Fibroblast of pulmonary artery (primary cell): ENCODE measurements at regions not wholly inside any gene's neighbourhood (a gene's known extent, or its start where the extent isn't known, plus 50 kb on each side); places are given as distances from the start of the nearest gene placed in this dataset.

ENCODE experiments used
- DNase-seq: peaks from one replicate; pipeline ENCODE4 v3.0.0-alpha.2; 2010; ENCODE audit warnings: low read depth
- H3K4me3 ChIP-seq: replicated peaks from 2 replicates; pipeline ENCODE4 v1.5.1; 2011; ENCODE audit warnings: low read depth, mild to moderate bottlenecking, control low read depth, low read length, moderate library complexity
- TF ChIP-seq, protein P1 (sequence below): IDR thresholded peaks from 2 replicates; pipeline ENCODE4 v1.5.1; 2011; ENCODE audit warnings: mild to moderate bottlenecking, control low read depth, low read length, inconsistent platforms; ENCODE audit errors: missing control alignments

DNA sequence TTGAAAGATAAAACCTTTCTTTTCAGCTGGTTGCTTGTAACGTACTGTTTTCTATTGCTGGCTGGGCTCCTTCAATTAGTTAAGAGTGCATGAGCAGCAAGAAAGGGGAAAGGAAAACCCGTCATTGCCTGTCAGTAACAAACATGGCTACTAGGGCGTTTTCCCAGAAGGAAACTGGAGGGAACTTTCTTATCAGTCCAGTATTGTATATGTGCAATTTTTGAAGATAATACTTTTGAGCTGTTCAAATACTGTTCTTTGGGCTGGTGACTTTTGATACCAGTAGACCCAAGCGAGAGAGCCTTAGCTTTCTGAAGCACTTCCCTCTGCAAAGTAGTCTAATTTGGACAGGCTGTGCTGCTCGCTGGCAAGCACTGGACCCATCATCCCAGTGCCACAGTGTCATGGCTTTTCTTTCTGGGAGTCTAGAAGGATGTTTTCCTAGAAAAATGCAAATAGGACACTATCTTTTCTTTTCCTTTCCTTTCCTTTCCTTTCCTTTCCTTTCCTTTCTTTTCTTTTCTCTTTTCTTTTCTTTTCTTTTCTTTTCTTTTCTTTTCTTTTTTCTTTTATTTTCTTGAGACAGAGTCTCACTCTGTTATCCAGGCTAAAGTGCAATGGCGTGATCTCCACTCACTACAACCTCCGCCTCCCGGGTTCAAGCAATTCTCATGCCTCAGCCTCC is 149.9 kb upstream of the SMIM23 start:
- TF ChIP-seq, protein P1, sequence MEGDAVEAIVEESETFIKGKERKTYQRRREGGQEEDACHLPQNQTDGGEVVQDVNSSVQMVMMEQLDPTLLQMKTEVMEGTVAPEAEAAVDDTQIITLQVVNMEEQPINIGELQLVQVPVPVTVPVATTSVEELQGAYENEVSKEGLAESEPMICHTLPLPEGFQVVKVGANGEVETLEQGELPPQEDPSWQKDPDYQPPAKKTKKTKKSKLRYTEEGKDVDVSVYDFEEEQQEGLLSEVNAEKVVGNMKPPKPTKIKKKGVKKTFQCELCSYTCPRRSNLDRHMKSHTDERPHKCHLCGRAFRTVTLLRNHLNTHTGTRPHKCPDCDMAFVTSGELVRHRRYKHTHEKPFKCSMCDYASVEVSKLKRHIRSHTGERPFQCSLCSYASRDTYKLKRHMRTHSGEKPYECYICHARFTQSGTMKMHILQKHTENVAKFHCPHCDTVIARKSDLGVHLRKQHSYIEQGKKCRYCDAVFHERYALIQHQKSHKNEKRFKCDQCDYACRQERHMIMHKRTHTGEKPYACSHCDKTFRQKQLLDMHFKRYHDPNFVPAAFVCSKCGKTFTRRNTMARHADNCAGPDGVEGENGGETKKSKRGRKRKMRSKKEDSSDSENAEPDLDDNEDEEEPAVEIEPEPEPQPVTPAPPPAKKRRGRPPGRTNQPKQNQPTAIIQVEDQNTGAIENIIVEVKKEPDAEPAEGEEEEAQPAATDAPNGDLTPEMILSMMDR = no peak
- no peak overlapping the region for H3K4me3 ChIP-seq
- no peak for DNase-seq

DNA sequence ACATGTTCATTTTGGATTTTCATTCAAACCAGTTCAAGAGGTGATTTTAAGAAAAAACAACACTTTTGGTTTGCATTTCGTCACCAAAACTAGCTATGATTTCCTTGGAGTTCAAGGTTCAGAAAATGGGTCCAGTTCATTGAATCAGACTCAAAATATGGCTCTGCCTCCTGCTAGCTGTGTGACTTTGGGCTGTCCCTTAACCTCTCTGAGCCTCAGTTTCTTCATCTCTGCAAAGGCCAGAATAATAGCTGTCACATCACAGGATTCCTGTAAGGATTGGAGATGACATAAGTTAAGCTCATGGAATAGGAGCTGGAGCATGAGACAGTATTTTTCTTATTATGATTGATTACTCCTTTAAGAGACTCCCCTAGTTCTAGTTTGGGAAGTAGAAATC is 147.8 kb upstream of the SMIM23 start:
- TF ChIP-seq, protein P1 = no peak
- no peak overlapping the region for H3K4me3 ChIP-seq
- no peak for DNase-seq

DNA sequence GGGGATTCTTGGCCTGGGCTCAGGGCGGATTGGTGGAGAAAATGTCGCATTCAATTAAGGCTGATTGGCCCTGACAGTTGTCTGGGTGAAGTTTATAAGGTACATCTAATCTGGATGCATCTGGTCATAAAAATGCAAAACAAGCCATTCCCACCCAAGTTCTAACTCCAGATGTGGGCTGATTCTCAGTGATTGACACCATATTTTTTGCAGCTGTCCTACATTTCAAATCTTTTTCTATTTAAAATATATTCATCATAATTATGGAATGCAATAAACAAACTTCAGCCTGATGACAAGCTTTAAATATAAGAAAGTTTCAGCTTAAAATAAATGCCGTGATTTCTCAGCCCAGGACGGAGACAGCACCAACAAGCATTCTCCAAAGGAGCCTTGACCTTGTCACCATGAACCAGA is 146.4 kb upstream of the SMIM23 start:
- TF ChIP-seq, protein P1 = no peak
- no peak overlapping the region for H3K4me3 ChIP-seq
- no peak for DNase-seq

DNA sequence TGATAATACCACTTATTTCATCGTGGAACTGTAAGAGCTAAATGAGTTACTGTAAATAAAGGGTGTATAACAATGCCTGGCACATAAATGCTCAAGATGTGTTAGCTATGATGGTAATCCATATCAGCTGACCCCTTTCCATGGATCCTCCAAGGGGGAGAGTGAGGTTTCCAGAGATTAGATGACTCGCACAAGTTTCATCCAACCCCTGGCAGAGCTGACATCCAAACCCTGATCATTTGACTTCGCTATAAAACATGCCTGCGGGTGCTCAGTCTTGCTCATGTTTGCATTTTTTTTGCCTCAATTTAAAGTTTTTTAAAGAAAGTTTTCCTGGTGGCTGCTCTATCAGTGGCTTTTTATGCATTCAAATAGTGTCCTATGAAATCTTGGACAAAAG is 145.7 kb upstream of the SMIM23 start:
- DNase-seq = no peak
- TF ChIP-seq, protein P1 = no peak

DNA sequence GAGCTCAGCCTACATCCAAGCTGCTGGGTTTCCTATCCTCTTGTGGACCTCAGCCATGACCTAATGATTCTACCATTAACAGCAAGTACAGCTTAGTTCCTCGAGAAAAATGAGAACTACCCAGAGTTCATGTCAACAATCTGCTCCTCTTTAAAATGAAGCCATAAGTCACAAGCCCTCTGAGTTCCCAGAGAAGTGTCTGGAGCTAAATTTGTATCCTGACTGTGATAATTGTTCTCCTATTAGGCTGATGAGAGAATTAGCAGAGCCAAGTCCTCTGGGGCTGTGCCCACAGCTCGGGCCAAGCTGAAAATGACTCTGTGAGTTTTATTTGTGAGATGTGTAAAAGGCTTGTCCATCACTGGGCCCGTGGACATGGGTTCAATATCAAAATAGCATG is 145.1 kb upstream of the SMIM23 start:
- TF ChIP-seq, protein P1 = no peak
- DNase-seq = no peak
- no peak overlapping the region for H3K4me3 ChIP-seq

More for the DNA sequence above, 145.7 kb upstream of the SMIM23 start:
- H3K4me3 ChIP-seq = no peak overlapping the region

DNA sequence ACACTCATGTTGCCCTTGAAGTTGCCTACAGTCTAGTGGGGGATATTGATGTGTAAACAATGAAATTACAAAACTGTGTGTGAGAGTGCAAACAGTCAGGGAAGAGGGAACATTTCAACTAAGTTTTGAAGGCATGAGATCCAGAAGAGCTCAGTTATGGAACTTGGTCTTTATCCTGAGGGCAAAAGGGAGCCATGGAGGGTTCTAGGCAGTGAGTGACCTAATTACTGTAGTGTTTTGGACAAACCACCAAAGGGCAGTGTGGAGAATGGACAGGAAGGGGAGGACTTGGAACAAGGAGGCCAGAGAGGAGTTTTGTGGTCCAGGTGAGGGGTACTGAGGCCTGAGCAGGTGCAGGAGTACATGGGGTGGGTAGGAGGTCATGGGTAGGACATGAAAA is 143.7 kb upstream of the SMIM23 start:
- TF ChIP-seq, protein P1 = no peak
- H3K4me3 ChIP-seq = no peak overlapping the region
- no peak for DNase-seq

DNA sequence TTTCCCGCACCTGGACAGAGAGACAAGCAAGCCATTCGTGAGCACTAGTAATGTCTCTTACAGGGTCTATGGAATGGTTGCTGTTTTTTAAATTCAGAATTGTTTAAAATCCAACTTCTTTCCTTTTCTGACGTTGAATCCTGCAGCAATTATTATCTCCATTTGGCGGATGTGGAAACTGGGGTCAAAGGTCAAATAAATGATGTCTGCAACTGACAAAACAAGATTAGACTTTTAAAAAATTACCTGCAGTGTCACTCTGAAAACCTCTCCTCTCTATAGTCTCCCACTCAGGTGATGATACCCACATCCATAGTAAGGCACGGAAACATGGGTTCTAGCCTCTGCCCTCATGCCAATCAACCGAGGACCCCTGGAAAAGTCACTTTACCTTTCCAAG is 142.7 kb upstream of the SMIM23 start:
- TF ChIP-seq, protein P1 = no peak
- no peak for DNase-seq
- H3K4me3 ChIP-seq = no peak overlapping the region
